H1 (cell line): ENCODE measurements at regions not wholly inside any gene's neighbourhood (a gene's known extent, or its start where the extent isn't known, plus 50 kb on each side); places are given as distances from the start of the nearest gene placed in this dataset.
"Not testable (repeated sequence)": the region's sequence is repeated elsewhere in the genome, so short reads cannot be mapped to it uniquely, and the experiment has no call there.

Experiments
- CTCF ChIA-PET: fragments of 300-600 bp; sonication (Branson Sonifier 250); formaldehyde crosslinking; loops from one replicate; lab custom pipeline; 2021; ENCODE audit not compliant: partially characterized antibody; lab: Charles Lee
- POLR2A ChIA-PET: fragments of 300-600 bp; sonication (Branson Sonifier 250); formaldehyde crosslinking; loops from one replicate; lab custom pipeline; 2021; ENCODE audit warnings: inconsistent platforms; ENCODE audit not compliant: partially characterized antibody; lab: Charles Lee
- DNase-seq, 2 experiments: peaks; one replicate each; pipeline versions ENCODE4 v3.0.0 to v3.0.0-alpha.2; 2010 to 2022; ENCODE audit warnings: low spot score in 2 of 2, low read depth in 1 of 2, mixed read lengths in 1 of 2
- FAIRE-seq: peaks from 2 replicates; lab custom pipeline; 2011; peaks lifted over from hg19 to GRCh38; lab: Jason Lieb, UNC
- H2AFZ ChIP-seq: 2 replicates; pipeline ENCODE4 v1.8.1; 2012; ENCODE audit warnings: low read length, inconsistent platforms
- H2AK5ac ChIP-seq: 2 replicates; pipeline ENCODE4 v1.6.1; 2013; ENCODE audit warnings: low read depth, low read length
- H2BK120ac ChIP-seq: replicated peaks from 2 replicates; pipeline ENCODE3; 2013; ENCODE audit warnings: low read depth, low read length, inconsistent platforms
- H2BK12ac ChIP-seq: 2 replicates; pipeline ENCODE4 v1.6.1; 2013; ENCODE audit warnings: low read depth, low read length
- H2BK15ac ChIP-seq: 2 replicates; pipeline ENCODE4 v1.6.1; 2013; ENCODE audit warnings: low read length
- H2BK20ac ChIP-seq: 2 replicates; pipeline ENCODE4 v1.6.1; 2013; ENCODE audit warnings: low read length
- H2BK5ac ChIP-seq: 2 replicates; pipeline ENCODE4 v1.6.1; 2013; ENCODE audit warnings: low read depth, low read length
- H3K14ac ChIP-seq: 2 replicates; pipeline ENCODE4 v1.6.1; 2013; ENCODE audit warnings: inconsistent platforms; ENCODE audit not compliant: insufficient read length
- H3K18ac ChIP-seq: 2 replicates; pipeline ENCODE4 v1.6.1; 2013; ENCODE audit warnings: low read length; ENCODE audit errors: extremely low read depth
- H3K23ac ChIP-seq: 2 replicates; pipeline ENCODE4 v1.6.1; 2013; ENCODE audit warnings: inconsistent platforms; ENCODE audit not compliant: insufficient read length
- H3K23me2 ChIP-seq: 2 replicates; pipeline ENCODE4 v1.6.1; 2013; ENCODE audit warnings: low read depth, low read length
- H3K27ac ChIP-seq: 2 replicates; pipeline ENCODE4 v1.6.1; 2011; ENCODE audit warnings: low read depth, low read length, inconsistent platforms
- H3K27me3 ChIP-seq, 4 experiments: replicated peaks in 1 of 4; 1 replicate in 1 of 4; 2 replicates in 3 of 4; pipeline versions ENCODE4 v1.6.1 to v1.8.1; 2011 to 2013; ENCODE audit warnings: low read length in 3 of 4, mild to moderate bottlenecking in 3 of 4, inconsistent platforms in 2 of 4, mixed read lengths in 2 of 4, moderate library complexity in 1 of 4; ENCODE audit not compliant: control insufficient read depth in 3 of 4, insufficient read depth in 3 of 4; ENCODE audit errors: extremely low read depth in 1 of 4
- H3K36me3 ChIP-seq, 4 experiments: 2 replicates each; pipeline versions ENCODE4 v1.6.1 to v1.8.1; 2011 to 2013; ENCODE audit warnings: mild to moderate bottlenecking in 4 of 4, low read length in 3 of 4, moderate library complexity in 2 of 4, control low read depth in 1 of 4, inconsistent platforms in 1 of 4; ENCODE audit not compliant: insufficient read depth in 4 of 4, control insufficient read depth in 2 of 4
- H3K4ac ChIP-seq: replicated peaks from 2 replicates; pipeline ENCODE3; 2013; ENCODE audit warnings: low read length, low read depth, mixed read lengths, inconsistent platforms; ENCODE audit not compliant: insufficient read length
- H3K4me1 ChIP-seq, 4 experiments: replicated peaks in 1 of 4; 1 replicate in 1 of 4; 2 replicates in 3 of 4; pipeline versions ENCODE4 v1.6.1 to v1.8.1; 2011 to 2013; ENCODE audit warnings: low read length in 3 of 4, inconsistent platforms in 2 of 4, mixed read lengths in 1 of 4; ENCODE audit not compliant: insufficient read depth in 4 of 4, control insufficient read depth in 3 of 4
- H3K4me2 ChIP-seq, 2 experiments: 2 replicates each; pipeline versions ENCODE4 v1.6.1 to v1.8.1; 2011 to 2013; ENCODE audit warnings: low read depth in 2 of 2, low read length in 2 of 2, control low read depth in 1 of 2, inconsistent platforms in 1 of 2, mild to moderate bottlenecking in 1 of 2; ENCODE audit not compliant: insufficient read depth in 1 of 2
- H3K4me3 ChIP-seq, 4 experiments: fragments of 200-600, 300-600 bp in 1 of 4; sonication (generic), shearing (Covaris generic), sonication (Bioruptor Twin) in 1 of 4; 2 replicates each; pipeline versions ENCODE4 v1.5.1 to v1.8.1; 2011 to 2016; ENCODE audit warnings: low read length in 4 of 4, low read depth in 3 of 4, control low read depth in 2 of 4, inconsistent platforms in 2 of 4, mild to moderate bottlenecking in 2 of 4, mixed read lengths in 1 of 4, moderate library complexity in 1 of 4; ENCODE audit not compliant: insufficient read depth in 2 of 4; ENCODE audit errors: extremely low read depth in 1 of 4
- H3K56ac ChIP-seq: replicated peaks from 2 replicates; pipeline ENCODE3; 2013; ENCODE audit warnings: low read depth, mild to moderate bottlenecking, mixed read lengths, low read length, inconsistent platforms; ENCODE audit not compliant: insufficient read length
- H3K79me1 ChIP-seq: 2 replicates; pipeline ENCODE4 v1.6.1; 2013; ENCODE audit warnings: low read depth, low read length, control low read depth
- H3K79me2 ChIP-seq, 2 experiments: 2 replicates each; pipeline versions ENCODE4 v1.6.1 to v1.8.1; 2012 to 2013; ENCODE audit warnings: low read length in 2 of 2, mild to moderate bottlenecking in 2 of 2, inconsistent platforms in 1 of 2; ENCODE audit not compliant: insufficient read depth in 2 of 2, control insufficient read depth in 1 of 2
- H3K9ac ChIP-seq, 4 experiments: replicated peaks in 1 of 4; 1 replicate in 1 of 4; 2 replicates in 3 of 4; pipeline versions ENCODE4 v1.6.1 to v1.8.1; 2011 to 2013; ENCODE audit warnings: low read depth in 3 of 4, low read length in 3 of 4, control low read depth in 2 of 4, mild to moderate bottlenecking in 2 of 4, moderate library complexity in 2 of 4, inconsistent platforms in 1 of 4; ENCODE audit errors: extremely low read depth in 1 of 4
- H3K9me3 ChIP-seq, 2 experiments: 2 replicates each; pipeline versions ENCODE4 v1.6.1 to v1.8.1; 2012 to 2013; ENCODE audit warnings: mild to moderate bottlenecking in 2 of 2, moderate library complexity in 2 of 2, control low read depth in 1 of 2, inconsistent platforms in 1 of 2, low read depth in 1 of 2, low read length in 1 of 2, mixed read lengths in 1 of 2; ENCODE audit not compliant: insufficient read depth in 2 of 2
- H4K20me1 ChIP-seq, 2 experiments: replicated peaks in 1 of 2; 2 replicates each; pipeline versions ENCODE3 to v1.8.1; 2011 to 2013; ENCODE audit warnings: inconsistent platforms in 2 of 2, low read length in 2 of 2, mild to moderate bottlenecking in 1 of 2; ENCODE audit not compliant: insufficient read depth in 2 of 2, control insufficient read depth in 1 of 2
- H4K5ac ChIP-seq: 2 replicates; pipeline ENCODE4 v1.6.1; 2013; ENCODE audit warnings: low read length, low read depth, mixed read lengths, inconsistent platforms; ENCODE audit not compliant: insufficient read length
- H4K8ac ChIP-seq: 2 replicates; pipeline ENCODE4 v1.8.0; 2013; ENCODE audit warnings: mild to moderate bottlenecking, moderate library complexity, low read length, inconsistent platforms; ENCODE audit not compliant: insufficient read depth; ENCODE audit errors: extremely low read depth
- H4K91ac ChIP-seq: replicated peaks from 2 replicates; pipeline ENCODE3; 2013; ENCODE audit warnings: low read length, mixed read lengths, inconsistent platforms; ENCODE audit not compliant: insufficient read length
- WGBS, 2 experiments: shearing (Covaris generic) in 1 of 2; methylation state at CpG; one replicate each; pipeline versions ENCODE4 v1.1.6 to v1.1.7; 2013 to 2015; ENCODE audit warnings: low lambda C conversion rate in 2 of 2, mixed read lengths in 2 of 2, inconsistent platforms in 1 of 2, low coverage in 1 of 2, missing lambda C conversion rate in 1 of 2; ENCODE audit not compliant: insufficient replicate concordance in 2 of 2, insufficient coverage in 1 of 2, insufficient read length in 1 of 2; ENCODE audit errors: extremely low coverage in 1 of 2, missing lambda C conversion rate in 1 of 2; 5-methylcytosine and 5-hydroxymethylcytosine counted together

- H3K23me2 ChIP-seq, H3K79me1 ChIP-seq, H3K23ac ChIP-seq, H3K9ac ChIP-seq, H3K4me1 ChIP-seq, H3K18ac ChIP-seq, POLR2A ChIA-PET, FAIRE-seq, H3K79me2 ChIP-seq, H2BK120ac ChIP-seq, H2BK5ac ChIP-seq, H4K8ac ChIP-seq, H4K91ac ChIP-seq, H2BK15ac ChIP-seq, H2AFZ ChIP-seq, H3K14ac ChIP-seq, H2BK12ac ChIP-seq, CTCF ChIA-PET, H3K4ac ChIP-seq, H4K20me1 ChIP-seq, H3K4me3 ChIP-seq, DNase-seq, H2AK5ac ChIP-seq, H4K5ac ChIP-seq, H3K56ac ChIP-seq, H3K4me2 ChIP-seq, H3K27ac ChIP-seq, H2BK20ac ChIP-seq, H3K36me3 ChIP-seq, H3K27me3 ChIP-seq: not testable (repeated sequence)
- peaks cover 36 to 83% of the 10 kb centered on the region in 2 experiments for H3K9me3 ChIP-seq
- WGBS, 2 experiments: 77% methylated on average over 17 of the region's 17 CpGs; no CpG with 5 or more reads in 1 of the 2 experiments
Measured at GRCh38 chr20:29309481-29309880, 1948.0 kb upstream of the DEFB115 start.

GRCh38 chr20:29311046-29311445 is 1946.4 kb upstream of the DEFB115 start:
- DNase-seq, H3K23ac ChIP-seq, H2BK12ac ChIP-seq, CTCF ChIA-PET, H3K4me2 ChIP-seq, H2AFZ ChIP-seq, H3K79me2 ChIP-seq, H3K27me3 ChIP-seq, H3K14ac ChIP-seq, H2BK15ac ChIP-seq, H4K8ac ChIP-seq, H3K56ac ChIP-seq, H3K4me1 ChIP-seq, H4K20me1 ChIP-seq, POLR2A ChIA-PET, H2AK5ac ChIP-seq, H3K36me3 ChIP-seq, H4K91ac ChIP-seq, H3K9ac ChIP-seq, H2BK5ac ChIP-seq, H3K23me2 ChIP-seq, H3K79me1 ChIP-seq, FAIRE-seq, H3K18ac ChIP-seq, H2BK120ac ChIP-seq, H2BK20ac ChIP-seq, H4K5ac ChIP-seq, H3K4me3 ChIP-seq, H3K27ac ChIP-seq, H3K4ac ChIP-seq: not testable (repeated sequence)
- H3K9me3 ChIP-seq: peaks cover 24 to 76% of the 10 kb centered on the region in 2 experiments
- 84% methylated on average over 15 of the region's 16 CpGs; no CpG with 5 or more reads in 1 of the 2 experiments for WGBS, 2 experiments
